HepG2 (cell line): ENCODE measurements at regions not wholly inside any gene's neighbourhood (a gene's known extent, or its start where the extent isn't known, plus 50 kb on each side); places are given as distances from the start of the nearest gene placed in this dataset.

Source experiments
- FOXJ3 ChIP-seq: sonication (generic); formaldehyde crosslinking; IDR thresholded peaks from 2 replicates; pipeline ENCODE4 v1.4.0; 2020; ENCODE audit warnings: missing genetic modification reagents, mild to moderate bottlenecking, borderline replicate concordance
- SMC3 ChIP-seq: IDR thresholded peaks from 2 replicates; pipeline ENCODE4 v1.6.1; 2011; ENCODE audit warnings: low read length, improper control_type of control experiment
- TOPORS ChIP-seq: sonication (generic); formaldehyde crosslinking; IDR thresholded peaks from 2 replicates; pipeline ENCODE4 v1.8.0; 2023; ENCODE audit warnings: mild to moderate bottlenecking, missing genetic modification reagents

DNA sequence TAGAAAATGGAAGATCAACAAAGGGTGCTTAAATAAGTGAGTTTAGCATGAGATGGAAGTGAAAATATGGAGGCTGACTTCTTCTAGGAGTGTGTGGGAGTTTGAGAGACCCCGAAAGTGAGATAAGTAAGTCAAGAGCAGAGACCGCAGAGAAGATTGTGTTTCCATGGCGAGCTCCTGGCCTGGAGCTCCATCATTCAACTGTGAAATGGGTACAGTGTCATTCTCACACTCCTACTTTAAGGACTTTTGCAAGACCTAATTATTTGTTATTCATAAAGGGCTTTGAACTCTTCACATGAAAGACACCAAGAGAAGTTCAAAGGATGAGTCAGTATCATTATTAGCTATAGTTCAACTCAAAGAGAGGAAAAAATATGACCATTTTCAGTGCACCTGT, 134.2 kb upstream of the PIK3C3 start:
- TF ChIP-seq SMC3 (no peak), TOPORS (CRISPR knock-in tag) (no peak), FOXJ3 (CRISPR knock-in tag) (no peak)
